Naive thymus-derived CD8-positive, alpha-beta T cell (primary cell): ENCODE measurements at regions not wholly inside any gene's neighbourhood (a gene's known extent, or its start where the extent isn't known, plus 50 kb on each side); places are given as distances from the start of the nearest gene placed in this dataset.
"Not testable (repeated sequence)": the region's sequence is repeated elsewhere in the genome, so short reads cannot be mapped to it uniquely, and the experiment has no call there.

Experiments
- ATAC-seq, 2 donors: fragments of 150-1000 bp; cut with Tn5 transposase in 1 of 2; sonication (Bioruptor Pico), chemical (Tn5 transposase) in 1 of 2; 1 replicate in 1 of 2; 2 replicates in 1 of 2; pipeline ENCODE4 v1.10.0; 2021; ENCODE audit warnings: mild to moderate bottlenecking in 2 of 2, moderate library complexity in 2 of 2
- POLR2A ChIA-PET: fragments of 350-600 bp; sonication (Branson Sonifier 250); formaldehyde crosslinking; loops from one replicate; lab custom pipeline; 2021; ENCODE audit warnings: antibody characterized with exemption; lab: Charles Lee
- DNase-seq, 10 donors: peaks; one replicate each; pipeline versions ENCODE4 v3.0.0 to v3.0.0-alpha.2; 2020 to 2022
- H3K27ac Mint-ChIP-seq, 10 donors: one replicate each; pipeline ENCODE4 v1.8.0; 2020 to 2022; ENCODE audit warnings: mild to moderate bottlenecking in 10 of 10, mixed read lengths in 10 of 10, moderate library complexity in 4 of 10, inconsistent platforms in 1 of 10
- H3K27me3 Mint-ChIP-seq, 5 donors: one replicate each; pipeline ENCODE4 v1.8.0; 2021 to 2022; ENCODE audit warnings: mixed read lengths in 5 of 5
- H3K36me3 Mint-ChIP-seq, 3 donors: one replicate each; pipeline ENCODE4 v1.8.0; 2020 to 2022; ENCODE audit warnings: mixed read lengths in 3 of 3, mild to moderate bottlenecking in 2 of 3, inconsistent platforms in 1 of 3
- H3K4me1 Mint-ChIP-seq, 4 donors: one replicate each; pipeline ENCODE4 v1.8.0; 2021 to 2022; ENCODE audit warnings: mixed read lengths in 4 of 4
- H3K4me3 Mint-ChIP-seq, 10 donors: one replicate each; pipeline ENCODE4 v1.8.0; 2020 to 2022; ENCODE audit warnings: mild to moderate bottlenecking in 10 of 10, mixed read lengths in 10 of 10, moderate library complexity in 6 of 10, inconsistent platforms in 1 of 10
- H3K9me3 Mint-ChIP-seq, 9 donors: one replicate each; pipeline ENCODE4 v1.8.0; 2020 to 2022; ENCODE audit warnings: mixed read lengths in 9 of 9, mild to moderate bottlenecking in 3 of 9, inconsistent platforms in 1 of 9, moderate library complexity in 1 of 9

DNA sequence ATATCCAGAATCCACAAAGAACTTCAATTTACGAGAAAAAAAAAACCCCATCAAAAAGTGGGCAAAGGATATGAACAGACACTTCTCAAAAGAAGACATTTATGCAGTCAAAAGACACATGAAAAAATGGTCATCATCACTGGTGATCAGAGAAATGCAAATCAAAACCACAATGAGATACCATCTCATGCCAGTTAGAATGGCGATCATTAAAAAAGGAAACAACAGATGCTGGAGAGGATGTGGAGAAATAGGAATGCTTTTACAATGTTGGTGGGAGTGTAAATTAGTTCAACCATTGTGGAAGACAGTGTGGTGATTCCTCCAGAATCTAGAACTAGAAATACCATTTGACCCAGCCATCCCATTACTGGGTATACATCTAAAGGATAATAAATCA lies 419.9 kb upstream of the DDI1 start:
- H3K4me1 Mint-ChIP-seq, H3K27ac Mint-ChIP-seq, H3K4me3 Mint-ChIP-seq, ATAC-seq, DNase-seq, H3K9me3 Mint-ChIP-seq, POLR2A ChIA-PET, H3K36me3 Mint-ChIP-seq: not testable (repeated sequence)
- peaks cover 4 to 27% (median 6%) of the 10 kb centered on the region in 5 donors for H3K27me3 Mint-ChIP-seq

DNA sequence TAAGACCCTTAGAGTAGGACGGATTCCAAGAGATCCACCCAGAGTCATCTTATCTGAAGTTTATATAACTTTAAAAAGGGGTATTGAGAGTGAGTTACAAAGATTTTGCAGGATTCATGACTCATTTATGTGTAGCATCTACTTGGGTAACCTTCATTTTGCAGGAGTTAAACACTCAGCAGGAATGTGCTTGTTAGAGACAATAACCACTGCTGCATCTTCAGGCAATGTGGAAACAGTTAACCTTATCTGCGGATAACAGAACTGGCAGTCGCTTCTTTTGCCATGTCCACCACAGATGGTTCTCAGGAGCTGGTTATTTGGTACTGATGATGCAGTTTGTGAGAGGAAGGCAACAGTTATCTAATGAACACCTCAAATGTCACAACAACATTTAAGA lies 417.9 kb upstream of the DDI1 start:
- H3K9me3 Mint-ChIP-seq = peaks cover 0 to 6% (median 0%) of the 10 kb centered on the region in 9 donors
- POLR2A ChIA-PET = no interaction called here
- DNase-seq (no peak), ATAC-seq (no peak)
- no peaks in the 10 kb centered on the region for H3K36me3 Mint-ChIP-seq
- H3K4me1 Mint-ChIP-seq = no peaks in the 10 kb centered on the region
- peaks cover 0 to 22% (median 5%) of the 10 kb centered on the region in 5 donors for H3K27me3 Mint-ChIP-seq
- no peak overlapping the region for H3K4me3 Mint-ChIP-seq
- H3K27ac Mint-ChIP-seq = no peak overlapping the region

DNA sequence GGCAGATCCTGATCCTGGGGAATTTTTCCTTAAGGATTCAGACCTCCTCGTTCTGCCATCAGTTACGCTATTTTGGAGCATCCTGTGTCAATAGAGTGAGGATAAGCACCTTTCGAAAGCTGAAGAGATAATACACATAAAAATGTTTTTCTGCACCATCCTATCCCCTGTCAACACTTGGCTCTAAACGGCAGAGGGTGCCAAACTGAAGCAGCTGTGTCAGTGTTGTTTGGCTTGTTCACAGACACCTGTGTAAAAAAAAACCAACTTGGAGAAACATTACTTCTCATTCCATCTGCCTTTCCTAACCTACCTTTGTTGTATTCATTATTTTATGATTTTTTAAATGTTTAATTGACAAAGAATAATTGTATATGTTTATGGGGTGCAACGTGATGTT lies 417.0 kb upstream of the DDI1 start:
- Mint-ChIP-seq H3K4me1 (no peaks in the 10 kb centered on the region), H3K9me3 (no peaks in the 10 kb centered on the region), H3K27me3 (peaks cover 0 to 12% (median 5%) of the 10 kb centered on the region in 5 donors), H3K27ac (no peak overlapping the region), H3K4me3 (no peak overlapping the region), H3K36me3 (no peaks in the 10 kb centered on the region)
- ATAC-seq (no peak), DNase-seq (no peak)
- POLR2A ChIA-PET = no interaction called here

DNA sequence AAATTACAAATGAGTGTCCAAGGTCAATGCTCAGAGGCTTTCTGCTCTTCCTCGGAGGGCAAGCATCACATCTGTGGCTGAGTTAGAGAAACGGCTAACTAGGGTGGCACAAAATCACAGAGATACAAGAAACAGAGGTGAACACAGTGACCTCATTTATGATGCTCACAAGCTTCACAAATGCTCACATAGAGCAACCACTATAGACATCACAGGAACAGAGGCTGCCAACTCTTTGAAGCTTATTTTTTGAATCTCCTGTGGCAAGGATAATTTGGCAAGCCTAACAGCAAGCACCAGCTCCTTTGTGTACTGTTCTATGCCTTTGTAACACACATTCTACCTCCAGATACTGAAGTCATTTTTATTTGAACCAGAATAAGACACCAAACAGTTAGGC lies 416.5 kb upstream of the DDI1 start:
- DNase-seq = no peak
- no peak for ATAC-seq
- Mint-ChIP-seq H3K4me1 (no peaks in the 10 kb centered on the region), H3K4me3 (no peak overlapping the region), H3K27me3 (peaks cover 0 to 10% (median 5%) of the 10 kb centered on the region in 5 donors), H3K27ac (no peak overlapping the region), H3K9me3 (no peaks in the 10 kb centered on the region), H3K36me3 (no peaks in the 10 kb centered on the region)
- POLR2A ChIA-PET = no interaction called here

DNA sequence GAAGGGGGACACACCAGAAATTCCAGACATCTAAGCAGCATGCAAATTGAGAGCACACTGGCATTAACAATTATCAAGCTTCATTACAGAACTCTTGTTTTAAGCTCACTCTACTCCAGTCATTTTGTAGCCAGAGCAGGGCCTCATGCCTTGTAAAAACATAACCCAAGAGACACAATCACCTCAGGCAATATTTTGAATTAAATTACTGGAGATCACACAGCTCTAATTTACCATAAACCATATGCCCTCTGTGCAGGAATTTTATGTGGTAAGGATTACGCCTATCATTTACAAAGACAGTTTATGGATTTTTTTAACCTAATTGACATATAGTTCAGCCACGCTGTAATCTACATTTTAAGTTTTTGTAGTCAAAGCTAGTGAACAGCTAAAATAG lies 414.1 kb upstream of the DDI1 start:
- H3K4me3 Mint-ChIP-seq = no peak overlapping the region
- H3K9me3 Mint-ChIP-seq = no peaks in the 10 kb centered on the region
- DNase-seq (no peak), ATAC-seq (no peak)
- no peak overlapping the region for H3K27ac Mint-ChIP-seq
- H3K36me3 Mint-ChIP-seq = no peaks in the 10 kb centered on the region
- H3K4me1 Mint-ChIP-seq = no peaks in the 10 kb centered on the region
- H3K27me3 Mint-ChIP-seq = peaks cover 0 to 10% (median 4%) of the 10 kb centered on the region in 5 donors
- POLR2A ChIA-PET = no interaction called here

DNA sequence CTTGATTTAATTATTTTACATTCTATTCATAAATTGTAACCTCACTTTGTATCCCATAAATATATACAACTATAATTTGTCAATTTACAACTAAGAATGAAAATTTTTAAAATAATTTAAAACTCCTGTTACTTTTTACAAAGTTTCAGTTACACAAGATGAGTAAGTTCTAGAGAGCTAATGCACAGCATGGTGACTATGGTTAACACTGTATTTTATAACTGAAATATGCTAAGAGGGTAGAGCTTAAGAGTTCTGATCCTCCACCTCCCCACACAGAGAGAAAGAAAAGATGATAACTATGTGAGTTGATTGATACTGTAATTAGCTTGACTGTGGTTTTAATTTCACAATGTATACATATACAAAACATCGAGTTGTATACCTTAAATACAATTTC lies 412.5 kb upstream of the DDI1 start:
- Mint-ChIP-seq H3K4me1 (no peaks in the 10 kb centered on the region), H3K27me3 (peaks cover 0 to 10% (median 4%) of the 10 kb centered on the region in 5 donors), H3K9me3 (no peaks in the 10 kb centered on the region), H3K27ac (no peak overlapping the region), H3K4me3 (no peak overlapping the region), H3K36me3 (no peaks in the 10 kb centered on the region)
- POLR2A ChIA-PET = no interaction called here
- no peak for ATAC-seq
- DNase-seq = no peak

DNA sequence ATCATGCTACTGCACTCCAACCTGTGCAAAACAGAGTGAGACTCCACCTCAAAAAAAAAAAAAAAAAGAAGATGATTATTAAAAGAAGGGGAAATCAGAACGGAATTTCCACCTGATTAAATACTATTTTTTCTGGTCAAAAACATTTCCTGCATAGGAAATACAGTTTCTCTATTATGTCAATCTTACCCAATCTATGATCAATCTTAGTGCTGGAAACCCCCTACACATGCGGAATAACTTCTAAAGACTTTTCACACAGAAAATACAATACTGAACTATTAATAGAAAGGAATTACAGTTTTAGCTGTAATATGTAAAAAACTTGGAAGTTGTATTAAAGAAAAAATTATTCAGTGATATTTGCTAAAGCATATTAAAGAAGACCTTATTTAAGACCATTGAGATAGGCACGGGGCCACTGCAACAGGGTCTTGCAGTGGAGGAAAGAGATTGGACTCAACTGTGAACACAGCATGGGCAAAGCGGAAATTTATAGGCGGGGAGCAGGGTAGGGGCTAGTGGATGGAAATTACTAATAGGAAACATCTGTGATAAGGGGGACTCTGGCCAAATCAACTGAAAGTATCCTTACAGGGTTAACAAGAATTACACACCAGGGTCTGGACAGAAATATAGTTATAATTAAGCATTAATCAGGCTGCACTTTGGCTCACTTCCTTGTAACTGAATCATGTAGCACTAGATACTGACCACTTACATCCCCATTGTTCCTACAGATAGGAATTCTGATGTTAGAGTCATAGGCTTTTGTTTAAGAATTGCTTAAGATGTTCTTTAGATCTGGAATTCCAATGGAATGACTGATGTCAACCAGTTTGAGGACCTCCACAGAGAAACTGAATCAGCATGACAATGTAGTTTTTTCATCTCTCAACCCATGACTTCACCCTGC lies 411.5 kb upstream of the DDI1 start:
- no peak for DNase-seq
- POLR2A ChIA-PET = no interaction called here

DNA sequence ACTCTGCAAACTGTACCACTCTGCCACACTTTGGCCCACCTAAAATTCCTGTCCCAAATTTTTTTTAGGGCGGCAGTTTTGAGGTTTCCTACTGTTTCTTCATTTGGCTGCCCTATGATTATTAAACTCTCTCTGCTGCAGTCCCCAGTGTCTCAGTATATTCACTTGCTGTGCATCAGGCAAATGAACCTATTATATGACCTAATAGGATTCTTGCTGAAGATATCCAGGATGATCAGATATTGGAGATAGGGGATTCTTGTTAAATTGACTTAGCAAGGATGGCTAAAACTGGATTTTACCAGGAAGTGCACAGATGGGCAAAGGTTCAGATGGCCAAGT lies 410.8 kb upstream of the DDI1 start:
- POLR2A ChIA-PET = no interaction called here
- DNase-seq = no peak
- H3K4me3 Mint-ChIP-seq = no peak overlapping the region

More for the DNA sequence above, 411.5 kb upstream of the DDI1 start:
- Mint-ChIP-seq H3K27ac (no peak overlapping the region), H3K4me1 (no peaks in the 10 kb centered on the region), H3K36me3 (no peaks in the 10 kb centered on the region), H3K4me3 (no peak overlapping the region), H3K27me3 (peaks cover 0 to 10% (median 4%) of the 10 kb centered on the region in 5 donors), H3K9me3 (no peaks in the 10 kb centered on the region)
- no peak for ATAC-seq

DNA sequence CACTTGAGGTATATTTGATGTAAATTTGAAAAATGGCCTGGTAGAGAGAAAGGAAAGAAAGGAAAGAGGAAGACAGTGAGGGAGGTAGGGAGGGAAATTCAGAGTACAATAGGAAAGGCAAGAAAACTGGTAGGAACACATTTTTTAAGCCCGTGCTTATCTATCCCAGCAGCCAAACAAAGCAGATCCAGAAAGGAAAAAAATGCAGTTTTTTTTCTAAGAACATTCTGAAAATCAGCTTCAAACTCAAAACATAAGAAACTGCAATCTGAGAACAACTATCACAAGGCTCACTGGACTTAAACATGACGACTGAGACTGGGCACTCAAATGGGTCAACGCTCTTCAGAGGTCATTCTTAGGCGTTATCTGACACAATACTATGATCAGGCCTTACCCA lies 408.3 kb upstream of the DDI1 start:
- POLR2A ChIA-PET = no interaction called here
- Mint-ChIP-seq H3K4me3 (no peak overlapping the region), H3K9me3 (peaks cover 0 to 2% (median 0%) of the 10 kb centered on the region in 9 donors), H3K4me1 (no peaks in the 10 kb centered on the region), H3K27ac (no peak overlapping the region), H3K27me3 (peaks cover 0 to 6% (median 0%) of the 10 kb centered on the region in 5 donors), H3K36me3 (no peaks in the 10 kb centered on the region)
- DNase-seq (no peak), ATAC-seq (no peak)

More for the DNA sequence above, 410.8 kb upstream of the DDI1 start:
- no peak overlapping the region for H3K27ac Mint-ChIP-seq
- ATAC-seq = no peak
- H3K9me3 Mint-ChIP-seq = peaks cover 0 to under 1% (median 0%) of the 10 kb centered on the region in 9 donors
- no peaks in the 10 kb centered on the region for H3K36me3 Mint-ChIP-seq
- no peaks in the 10 kb centered on the region for H3K4me1 Mint-ChIP-seq
- H3K27me3 Mint-ChIP-seq = peaks cover 0 to 10% (median 4%) of the 10 kb centered on the region in 5 donors

DNA sequence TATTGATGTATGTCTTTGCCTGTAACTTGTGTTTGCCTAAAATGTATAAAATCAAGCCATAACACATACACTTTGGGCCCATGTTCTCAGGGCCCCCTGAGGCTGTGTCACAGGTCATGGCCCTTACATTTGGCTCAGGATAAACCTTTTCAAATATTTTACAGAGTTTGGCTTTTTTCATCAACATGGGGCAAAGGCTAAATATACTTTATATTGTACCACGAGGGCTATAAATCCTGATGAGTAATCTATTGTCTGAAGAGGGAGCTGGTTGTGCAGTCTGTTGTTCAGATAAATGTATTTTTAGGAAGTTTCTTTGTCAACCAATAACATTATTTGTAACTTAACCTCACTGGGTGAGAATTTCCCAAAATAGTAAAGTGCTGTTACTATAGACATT lies 404.6 kb upstream of the DDI1 start:
- H3K4me3 Mint-ChIP-seq = no peak overlapping the region
- ATAC-seq (no peak), DNase-seq (no peak)
- peaks cover 0 to 5% (median 1%) of the 10 kb centered on the region in 5 donors for H3K27me3 Mint-ChIP-seq
- POLR2A ChIA-PET = no interaction called here
- H3K27ac Mint-ChIP-seq = no peak overlapping the region
- no peaks in the 10 kb centered on the region for H3K36me3 Mint-ChIP-seq
- peaks cover 0 to 2% (median 0%) of the 10 kb centered on the region in 9 donors for H3K9me3 Mint-ChIP-seq
- no peaks in the 10 kb centered on the region for H3K4me1 Mint-ChIP-seq

DNA sequence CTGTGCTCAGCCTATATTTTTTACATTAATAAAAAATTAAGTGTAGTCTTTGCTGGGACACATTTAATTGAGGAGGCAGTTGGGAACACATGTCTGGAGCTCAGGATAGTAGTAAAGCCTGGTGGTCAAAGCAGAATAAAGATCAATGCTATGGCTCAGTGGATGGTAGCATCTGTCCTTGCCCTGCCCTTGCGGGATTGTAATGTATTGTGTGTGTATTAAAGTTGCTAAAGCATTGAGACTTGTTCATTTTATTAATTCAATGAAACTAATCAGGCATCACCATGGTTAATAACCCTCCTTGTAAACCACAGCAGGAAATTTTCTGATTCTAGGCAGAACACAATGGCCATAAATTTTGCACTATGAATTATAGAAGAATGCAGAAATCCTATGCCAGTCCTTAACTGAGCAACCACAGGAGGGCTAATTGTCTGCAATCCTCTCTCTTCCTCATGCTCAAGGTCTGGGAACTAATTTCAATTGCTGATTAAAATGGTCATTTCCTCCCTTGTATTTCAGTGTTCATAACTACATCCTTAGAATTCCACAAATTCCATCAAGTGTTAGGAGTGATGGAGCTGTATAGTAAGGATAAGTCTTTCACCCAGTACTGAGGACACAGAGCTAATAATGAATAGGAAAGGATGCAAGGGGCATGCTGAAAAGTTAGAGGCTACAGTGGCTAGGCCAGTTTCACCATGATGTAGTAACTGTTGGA lies 403.2 kb upstream of the DDI1 start:
- Mint-ChIP-seq H3K9me3 (peaks cover 0 to 2% (median 0%) of the 10 kb centered on the region in 9 donors), H3K4me1 (no peaks in the 10 kb centered on the region), H3K4me3 (no peak overlapping the region), H3K27ac (no peak overlapping the region), H3K36me3 (no peaks in the 10 kb centered on the region), H3K27me3 (peaks cover 0 to 2% (median 1%) of the 10 kb centered on the region in 5 donors)
- POLR2A ChIA-PET = no interaction called here
- no peak for ATAC-seq
- no peak for DNase-seq

DNA sequence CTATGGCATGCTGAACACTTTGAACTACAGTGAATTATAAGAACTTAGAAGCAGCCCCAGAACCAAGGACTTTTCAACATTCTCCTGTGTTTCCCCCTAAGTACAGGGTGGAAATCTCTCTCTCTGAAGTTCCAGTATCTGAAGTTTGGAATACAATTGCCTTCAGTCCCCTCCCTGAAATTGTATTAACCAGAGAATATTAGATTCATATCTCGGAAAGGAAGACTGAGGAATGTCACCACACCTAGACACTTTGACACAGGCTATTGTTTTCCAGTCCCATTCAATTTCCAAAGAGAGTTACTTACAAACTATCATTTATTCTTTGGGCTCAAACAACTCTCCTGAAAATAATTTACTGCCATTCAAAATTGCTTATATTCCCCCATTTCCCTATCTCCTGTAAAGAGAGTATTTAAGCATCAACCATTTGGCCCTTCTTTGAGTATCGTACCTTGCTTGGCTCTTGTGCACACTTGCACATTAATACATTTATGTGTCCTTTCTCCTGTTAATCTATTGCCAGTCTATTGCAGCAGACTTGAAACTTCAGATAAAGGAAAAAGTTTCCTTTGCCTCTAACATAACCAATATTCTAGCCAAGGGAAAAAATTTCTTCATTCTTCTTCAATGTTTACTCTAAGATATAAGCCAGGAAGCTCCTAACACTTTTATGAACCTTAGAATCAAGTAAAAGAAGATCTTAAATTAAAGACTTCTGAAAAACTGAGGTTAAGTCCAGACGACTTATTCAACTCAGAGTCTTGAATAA lies 402.4 kb upstream of the DDI1 start:
- no peak overlapping the region for H3K4me3 Mint-ChIP-seq
- H3K9me3 Mint-ChIP-seq = peaks cover 0 to 2% (median 0%) of the 10 kb centered on the region in 9 donors
- DNase-seq (no peak), ATAC-seq (no peak)
- POLR2A ChIA-PET = no interaction called here
- no peak overlapping the region for H3K27ac Mint-ChIP-seq
- H3K27me3 Mint-ChIP-seq = peaks cover 0 to 2% (median 1%) of the 10 kb centered on the region in 5 donors
- H3K36me3 Mint-ChIP-seq = no peaks in the 10 kb centered on the region
- no peaks in the 10 kb centered on the region for H3K4me1 Mint-ChIP-seq

DNA sequence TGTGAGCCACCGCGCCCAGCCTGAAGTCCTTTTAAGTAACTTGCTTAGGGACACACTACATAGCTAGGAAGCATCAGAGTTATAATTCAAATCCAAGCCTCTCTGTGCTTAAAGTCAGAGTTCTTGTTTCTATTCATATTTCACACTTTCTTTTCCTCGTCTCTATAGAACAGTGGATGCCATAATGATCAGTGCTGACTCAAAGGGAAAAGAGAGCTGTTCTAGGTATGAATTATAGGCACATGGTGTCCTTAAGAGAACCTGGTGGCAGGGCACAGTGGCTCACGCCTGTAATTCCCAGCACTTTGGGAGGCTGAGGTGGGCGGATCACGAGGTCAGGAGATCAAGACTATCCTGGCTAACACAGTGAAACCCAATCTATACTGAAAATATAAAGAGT lies 400.2 kb upstream of the DDI1 start:
- Mint-ChIP-seq H3K4me3 (no peak overlapping the region), H3K36me3 (no peaks in the 10 kb centered on the region), H3K9me3 (no peaks in the 10 kb centered on the region), H3K4me1 (no peaks in the 10 kb centered on the region), H3K27ac (no peak overlapping the region), H3K27me3 (peaks cover 0 to 5% (median 1%) of the 10 kb centered on the region in 5 donors)
- DNase-seq = no peak
- ATAC-seq = no peak
- POLR2A ChIA-PET = no interaction called here
